Liver (tissue), 3 donors: ENCODE measurements at regions not wholly inside any gene's neighbourhood (a gene's known extent, or its start where the extent isn't known, plus 50 kb on each side); places are given as distances from the start of the nearest gene placed in this dataset.

Experiments
- GABPA ChIP-seq, 2 donors: IDR thresholded peaks in 1 of 2; conservative IDR thresholded peaks in 1 of 2; 2 replicates each; pipeline ENCODE4 v1.6.1; 2016; ENCODE audit warnings: antibody characterized with exemption in 2 of 2, mild to moderate bottlenecking in 1 of 2, moderate library complexity in 1 of 2
- RAD21 ChIP-seq, 2 donors: IDR thresholded peaks; 2 replicates each; pipeline ENCODE4 v1.6.1; 2016; ENCODE audit warnings: antibody characterized with exemption in 2 of 2, mild to moderate bottlenecking in 2 of 2
- TF ChIP-seq, protein P1 (sequence below): fragments of 150-350 bp; IDR thresholded peaks from 2 replicates; pipeline ENCODE4 v1.5.1; 2017; ENCODE audit warnings: improper control_type of control experiment, low read depth, low read length; ENCODE audit not compliant: missing input control
- donor health status: healthy.
- donor health status: healthy.

DNA sequence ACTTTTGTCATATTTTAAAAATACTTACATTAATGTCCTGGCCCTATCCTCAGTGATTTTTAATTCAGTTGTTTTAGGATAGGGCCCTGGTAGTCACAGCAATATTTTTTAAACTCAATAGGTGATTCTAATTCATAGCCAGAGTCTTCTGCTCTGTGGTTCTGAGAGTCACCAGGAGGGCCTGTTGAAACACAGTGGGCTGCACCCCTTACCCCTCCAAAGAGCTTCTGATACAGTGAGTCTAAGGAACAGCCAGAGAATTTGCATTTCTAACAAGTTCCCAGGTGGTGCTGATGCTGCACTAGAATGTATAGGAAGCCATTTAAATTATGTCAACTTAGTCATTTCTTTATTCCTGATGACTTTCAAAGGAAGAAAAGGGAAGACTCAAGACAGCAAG, 458.3 kb upstream of the ARRDC3 start:
- no peak for TF ChIP-seq GABPA (IDR thresholded peaks at IDR 0.05 in 1 of 2, conservative IDR thresholded peaks at IDR 0.05 in 1 of 2)
- TF ChIP-seq RAD21 (IDR thresholded peaks at IDR 0.05) = no peak
- TF ChIP-seq, protein P1, sequence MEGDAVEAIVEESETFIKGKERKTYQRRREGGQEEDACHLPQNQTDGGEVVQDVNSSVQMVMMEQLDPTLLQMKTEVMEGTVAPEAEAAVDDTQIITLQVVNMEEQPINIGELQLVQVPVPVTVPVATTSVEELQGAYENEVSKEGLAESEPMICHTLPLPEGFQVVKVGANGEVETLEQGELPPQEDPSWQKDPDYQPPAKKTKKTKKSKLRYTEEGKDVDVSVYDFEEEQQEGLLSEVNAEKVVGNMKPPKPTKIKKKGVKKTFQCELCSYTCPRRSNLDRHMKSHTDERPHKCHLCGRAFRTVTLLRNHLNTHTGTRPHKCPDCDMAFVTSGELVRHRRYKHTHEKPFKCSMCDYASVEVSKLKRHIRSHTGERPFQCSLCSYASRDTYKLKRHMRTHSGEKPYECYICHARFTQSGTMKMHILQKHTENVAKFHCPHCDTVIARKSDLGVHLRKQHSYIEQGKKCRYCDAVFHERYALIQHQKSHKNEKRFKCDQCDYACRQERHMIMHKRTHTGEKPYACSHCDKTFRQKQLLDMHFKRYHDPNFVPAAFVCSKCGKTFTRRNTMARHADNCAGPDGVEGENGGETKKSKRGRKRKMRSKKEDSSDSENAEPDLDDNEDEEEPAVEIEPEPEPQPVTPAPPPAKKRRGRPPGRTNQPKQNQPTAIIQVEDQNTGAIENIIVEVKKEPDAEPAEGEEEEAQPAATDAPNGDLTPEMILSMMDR = no peak
